Neural cell (in vitro differentiated cells): ENCODE measurements at regions not wholly inside any gene's neighbourhood (a gene's known extent, or its start where the extent isn't known, plus 50 kb on each side); places are given as distances from the start of the nearest gene placed in this dataset.

Experiments
- CTCF ChIP-seq: fragments of 450-650 bp; IDR thresholded peaks from 2 replicates; pipeline ENCODE4 v1.5.1; 2014; ENCODE audit warnings: antibody characterized with exemption, mild to moderate bottlenecking, moderate library complexity; ENCODE audit not compliant: poor library complexity, severe bottlenecking
- EP300 ChIP-seq: fragments of 450-650 bp; conservative IDR thresholded peaks from 2 replicates; pipeline ENCODE4 v1.6.1; 2014; ENCODE audit warnings: antibody characterized with exemption, mild to moderate bottlenecking, moderate library complexity; ENCODE audit not compliant: poor library complexity, severe bottlenecking
- MXI1 ChIP-seq: fragments of 450-650 bp; conservative IDR thresholded peaks from 2 replicates; pipeline ENCODE4 v1.6.1; 2014; ENCODE audit warnings: antibody characterized with exemption, mild to moderate bottlenecking; ENCODE audit not compliant: poor library complexity, severe bottlenecking
- REST ChIP-seq: IDR thresholded peaks from 2 replicates; pipeline ENCODE4 v1.6.1; 2012; ENCODE audit warnings: borderline replicate concordance
- SMC3 ChIP-seq: fragments of 450-650 bp; conservative IDR thresholded peaks from 2 replicates; pipeline ENCODE4 v1.6.1; 2014; ENCODE audit warnings: antibody characterized with exemption, mild to moderate bottlenecking, moderate library complexity; ENCODE audit not compliant: poor library complexity
- TAF1 ChIP-seq: IDR thresholded peaks from 2 replicates; pipeline ENCODE4 v1.6.1; 2012; ENCODE audit warnings: low read depth

DNA sequence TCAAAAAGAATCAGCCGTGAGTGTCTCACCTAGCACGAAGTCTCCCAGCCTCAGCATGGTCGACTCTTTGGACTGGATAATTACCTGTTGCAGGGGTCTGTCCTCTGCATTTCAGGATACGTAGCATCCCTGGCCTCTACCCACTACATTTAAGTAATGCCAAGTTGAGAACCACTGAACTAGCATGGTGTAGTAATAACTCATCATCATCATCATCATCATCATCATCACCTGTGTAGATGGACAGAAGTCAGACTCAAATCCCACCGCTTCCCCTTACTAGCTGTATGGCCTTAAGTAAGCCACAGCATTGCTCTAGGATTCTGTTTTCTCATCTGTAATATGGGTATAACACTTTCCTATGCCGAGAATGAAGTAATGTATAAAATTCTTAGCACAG, 373.1 kb upstream of the XYLT1 start:
- TF ChIP-seq SMC3: no peak
- no peak for TF ChIP-seq CTCF
- no peak for TF ChIP-seq REST
- no peak for TF ChIP-seq TAF1
- TF ChIP-seq MXI1: no peak
- no peak for TF ChIP-seq EP300
